Erythroblast (primary cell): ENCODE measurements at regions not wholly inside any gene's neighbourhood (a gene's known extent, or its start where the extent isn't known, plus 50 kb on each side); places are given as distances from the start of the nearest gene placed in this dataset.
A peak's percentile ranks its signal among the peaks of the same experiment; 100 is the strongest.

Experiments used
- DNase-seq, 2 experiments: peaks; one replicate each; lab custom pipeline; 2025; lab: John Stamatoyannopoulos, UW
- GATA1 ChIP-seq: IDR thresholded peaks from 2 replicates; pipeline ENCODE4 v1.6.1; 2011; ENCODE audit warnings: low read depth, mild to moderate bottlenecking, control low read depth, low read length, moderate library complexity
- POLR2A ChIP-seq: IDR thresholded peaks from 2 replicates; pipeline ENCODE4 v1.6.1; 2011; ENCODE audit warnings: mild to moderate bottlenecking, low read length

- no peak for TF ChIP-seq POLR2A
- no peak for TF ChIP-seq GATA1
- DNase-seq: no peak
These were observed 105.5 kb upstream of the MYL2 start for GRCh38 chr12:111025792-111026430.

- TF ChIP-seq GATA1 (no peak), POLR2A (no peak)
- no peak for DNase-seq
These were observed 104.9 kb upstream of the MYL2 start for GRCh38 chr12:111025301-111025700.

- DNase-seq: peak; percentile 10 to 40
- TF ChIP-seq GATA1 (no peak), POLR2A (no peak)
These were observed 103.9 kb upstream of the MYL2 start for GRCh38 chr12:111024205-111024801.

- TF ChIP-seq GATA1 (no peak), POLR2A (no peak)
These were observed 102.0 kb upstream of the MYL2 start for GRCh38 chr12:111022386-111022785.

DNA sequence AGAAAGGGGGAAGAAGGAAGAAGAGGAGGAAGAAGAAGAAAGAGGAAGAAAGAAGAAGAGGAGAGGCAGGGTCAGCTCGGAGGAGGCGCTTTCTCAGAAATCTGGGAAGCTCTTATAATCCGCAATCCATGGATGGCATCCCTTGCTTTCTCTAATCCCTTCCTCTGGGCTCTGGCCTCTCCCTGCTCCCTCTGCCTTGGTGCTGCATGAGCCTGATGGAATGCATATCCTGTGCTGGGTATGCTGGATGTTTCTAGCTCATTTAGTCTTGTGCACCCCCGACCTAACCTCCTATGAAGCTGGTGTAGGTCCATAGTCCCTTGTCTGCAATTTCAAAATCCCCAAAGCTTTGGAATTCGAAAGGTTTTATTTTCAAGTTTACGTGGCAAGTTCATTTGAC lies 94.2 kb upstream of the MYL2 start:
- no peak for DNase-seq
- no peak for TF ChIP-seq POLR2A
- TF ChIP-seq GATA1: no peak

More at GRCh38 chr12:111022386-111022785, 102.0 kb upstream of the MYL2 start:
- no peak for DNase-seq

GRCh38 chr12:111012918-111013317 lies 92.5 kb upstream of the MYL2 start:
- TF ChIP-seq GATA1 (no peak), POLR2A (no peak)
- no peak for DNase-seq

DNA sequence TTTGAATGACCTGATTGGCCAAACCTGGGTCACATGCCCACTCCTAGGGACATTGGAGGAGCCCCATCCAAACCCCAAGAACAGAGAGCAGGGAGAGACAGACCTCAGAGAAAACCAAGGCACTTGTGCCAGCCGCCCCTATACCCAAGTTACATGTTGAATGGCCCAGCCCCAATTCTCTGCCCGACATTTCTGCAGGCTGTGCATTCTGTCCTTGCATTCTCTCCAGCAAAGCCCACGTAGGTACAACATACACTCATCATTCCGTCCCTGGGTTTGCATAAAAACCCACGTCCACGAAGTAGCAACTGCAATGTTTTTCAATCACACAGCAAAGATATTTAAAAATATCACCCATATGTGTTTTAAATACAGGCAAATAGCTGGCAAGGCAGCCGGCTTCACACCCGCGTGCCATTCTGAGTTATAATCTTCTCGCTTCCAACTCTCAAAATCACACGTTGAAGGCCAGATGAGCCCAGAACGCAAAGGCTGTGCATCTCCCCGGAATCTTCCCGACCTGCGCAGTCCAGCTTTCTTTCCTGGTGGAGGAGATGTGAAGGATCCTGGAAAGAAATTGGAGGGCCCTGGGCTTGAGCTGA lies 91.7 kb upstream of the MYL2 start:
- DNase-seq: no peak

DNA sequence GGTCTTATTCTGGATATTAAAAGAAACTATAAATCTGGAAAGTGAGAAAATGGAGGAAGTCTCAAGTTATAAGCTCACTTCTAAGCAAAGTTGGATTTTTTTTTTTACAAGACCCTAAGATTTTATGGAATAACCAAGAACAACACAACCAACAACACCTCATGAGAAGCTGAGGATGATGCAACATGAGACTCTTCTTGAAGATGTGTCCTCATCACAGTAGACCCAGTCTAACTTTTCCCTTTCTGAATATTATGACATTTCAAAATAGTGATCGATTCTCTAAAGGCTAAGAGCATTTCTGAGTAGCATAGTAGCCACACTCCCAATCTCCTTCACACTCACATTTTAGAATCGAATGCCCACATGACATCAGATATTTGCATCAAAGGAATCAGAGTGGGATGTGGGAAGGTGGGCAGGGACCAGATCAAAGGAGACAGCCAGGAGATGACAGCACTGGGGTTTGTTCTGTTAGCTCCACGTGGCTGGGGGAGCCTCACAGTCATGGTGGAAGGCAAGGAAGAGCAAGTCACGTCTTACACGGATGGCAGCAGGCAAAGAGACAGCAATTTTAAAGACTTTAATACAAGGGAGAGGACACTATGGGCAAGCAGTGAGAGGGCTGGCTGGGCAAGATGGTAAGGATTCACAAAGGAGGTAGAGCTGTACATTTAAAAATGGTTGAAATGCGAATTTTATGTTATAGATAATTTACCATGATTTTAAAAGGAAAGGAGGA lies 90.7 kb upstream of the MYL2 start:
- DNase-seq: no peak
- no peak for TF ChIP-seq GATA1
- TF ChIP-seq POLR2A: no peak

More for the DNA sequence above, 91.7 kb upstream of the MYL2 start:
- TF ChIP-seq POLR2A (no peak), GATA1 (no peak)

DNA sequence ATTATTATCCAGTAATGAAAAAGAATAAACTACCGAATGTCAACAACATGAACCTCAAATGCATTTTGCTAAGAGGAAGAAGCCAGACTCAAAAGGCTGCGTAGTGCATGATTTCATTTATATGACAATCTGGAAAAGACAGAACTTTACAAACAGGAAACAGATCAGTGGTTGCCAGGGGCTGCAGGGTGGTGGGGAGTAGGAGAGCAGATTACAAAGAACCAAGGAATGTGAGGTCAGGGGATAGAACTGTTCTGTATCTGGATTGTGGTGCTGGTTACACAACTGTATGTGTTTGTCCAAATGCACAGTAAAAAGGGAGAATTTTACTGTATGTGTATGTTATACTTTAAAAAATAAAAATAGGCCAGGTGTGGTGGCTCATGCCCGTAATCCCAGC lies 89.7 kb upstream of the MYL2 start:
- TF ChIP-seq POLR2A (no peak), GATA1 (no peak)
- DNase-seq: no peak

DNA sequence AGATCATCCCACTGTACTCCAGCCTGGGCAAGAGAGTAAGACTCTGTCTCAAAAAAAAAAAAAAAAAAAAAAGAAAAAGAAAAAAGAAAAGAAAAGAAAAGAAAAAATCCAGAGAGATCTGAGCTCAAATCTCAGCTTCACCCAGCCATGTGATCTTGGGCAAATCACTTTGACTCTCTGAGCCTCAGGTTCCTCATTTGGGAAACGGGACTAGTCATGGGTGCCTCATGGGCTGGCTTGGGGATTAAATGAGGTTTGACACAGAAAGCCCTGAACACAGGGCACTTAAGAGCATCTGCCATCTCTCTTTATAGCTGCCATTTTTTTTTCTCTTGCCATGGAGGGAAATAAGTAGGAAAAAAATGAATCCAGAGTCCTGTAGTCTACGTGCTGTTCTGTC lies 86.2 kb upstream of the MYL2 start:
- no peak for DNase-seq
- TF ChIP-seq POLR2A: no peak
- no peak for TF ChIP-seq GATA1

- no peak for DNase-seq
- TF ChIP-seq POLR2A: no peak
- TF ChIP-seq GATA1: no peak
These were observed 78.6 kb upstream of the MYL2 start for GRCh38 chr12:110998971-110999370.

DNA sequence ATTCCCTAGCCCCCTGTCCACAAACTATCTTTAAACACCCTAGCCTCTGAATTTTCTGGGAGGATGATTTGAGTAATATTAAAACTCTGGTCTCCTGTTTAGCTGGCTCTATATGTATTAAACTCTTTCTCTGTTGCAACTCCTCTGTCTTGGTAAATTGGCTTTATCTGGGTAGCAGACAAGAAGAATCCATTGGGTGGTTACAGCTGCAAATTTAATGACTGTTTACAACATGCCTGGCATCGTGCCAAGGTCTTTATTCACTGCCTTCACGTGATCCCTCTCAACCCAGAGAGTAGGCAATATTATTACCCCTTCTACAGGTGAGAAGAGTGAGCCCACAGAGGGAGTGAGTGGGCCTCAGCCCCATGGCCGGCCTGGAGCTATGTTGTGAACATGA lies 77.8 kb upstream of the MYL2 start:
- TF ChIP-seq POLR2A: no peak
- no peak for TF ChIP-seq GATA1
- no peak for DNase-seq

- no peak for TF ChIP-seq POLR2A
- no peak for DNase-seq
These were observed 76.0 kb upstream of the MYL2 start for GRCh38 chr12:110996415-110996814.

GRCh38 chr12:110995615-110996014 lies 75.2 kb upstream of the MYL2 start:
- no peak for DNase-seq
- no peak for TF ChIP-seq POLR2A
- TF ChIP-seq GATA1: no peak
